Stimulated activated effector memory CD8-positive, alpha-beta T cell treated with anti-CD3 and anti-CD28 coated beads, Interleukin-12 subunit alpha, Interleukin-12 subunit beta, amount 100 ng/mL, for 72 hours (primary cell): ENCODE measurements at regions not wholly inside any gene's neighbourhood (a gene's known extent, or its start where the extent isn't known, plus 50 kb on each side); places are given as distances from the start of the nearest gene placed in this dataset.

Experiments used
- ATAC-seq: fragments of 150-1000 bp; cut with Tn5 transposase; 2 replicates; pipeline ENCODE4 v1.10.0; 2021
- DNase-seq, 2 donors: peaks; one replicate each; pipeline ENCODE4 v3.0.0; 2021 to 2022; ENCODE audit warnings: low spot score in 2 of 2
- H3K27ac Mint-ChIP-seq: one replicate; pipeline ENCODE4 v1.8.0; 2022; ENCODE audit warnings: mild to moderate bottlenecking, mixed read lengths
- H3K36me3 Mint-ChIP-seq: one replicate; pipeline ENCODE4 v1.8.0; 2022; ENCODE audit warnings: mild to moderate bottlenecking, mixed read lengths
- H3K4me1 Mint-ChIP-seq: one replicate; pipeline ENCODE4 v1.8.0; 2022; ENCODE audit warnings: mixed read lengths
- H3K4me3 Mint-ChIP-seq: one replicate; pipeline ENCODE4 v1.8.0; 2022; ENCODE audit warnings: mild to moderate bottlenecking, mixed read lengths
- H3K9me3 Mint-ChIP-seq: one replicate; pipeline ENCODE4 v1.8.0; 2022; ENCODE audit warnings: mixed read lengths

- no peak overlapping the region for H3K27ac Mint-ChIP-seq
- ATAC-seq (no peak), DNase-seq (no peak)
- H3K9me3 Mint-ChIP-seq, result no peaks in the 10 kb centered on the region
- H3K36me3 Mint-ChIP-seq, result no peaks in the 10 kb centered on the region
- no peak overlapping the region for H3K4me3 Mint-ChIP-seq
- H3K4me1 Mint-ChIP-seq, result no peaks in the 10 kb centered on the region
Observed at GRCh38 chr7:45235905-45236304, 78.3 kb downstream of the RAMP3 start.

DNA sequence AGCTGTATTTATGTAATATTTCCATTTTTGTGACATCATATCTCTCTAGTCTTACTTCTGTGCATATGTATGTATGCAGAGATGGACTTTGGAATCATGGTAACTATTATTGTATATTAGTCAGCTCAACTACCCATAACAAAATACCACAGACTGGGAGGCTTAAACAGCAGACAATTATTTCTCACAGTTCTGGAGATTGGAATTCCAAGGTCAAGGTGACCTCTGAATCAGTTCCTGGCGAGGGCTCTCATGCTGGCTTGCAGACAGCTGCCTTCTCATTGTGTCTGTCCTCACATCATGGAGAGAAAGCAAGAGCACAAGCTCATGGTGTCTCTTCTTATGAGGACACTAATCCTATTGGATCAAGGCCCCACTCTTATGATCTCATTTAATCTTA is 79.1 kb downstream of the RAMP3 start:
- Mint-ChIP-seq H3K4me1 (no peaks in the 10 kb centered on the region), H3K4me3 (no peak overlapping the region), H3K36me3 (no peaks in the 10 kb centered on the region), H3K27ac (no peak overlapping the region), H3K9me3 (no peaks in the 10 kb centered on the region)
- no peak for DNase-seq
- ATAC-seq, result no peak

DNA sequence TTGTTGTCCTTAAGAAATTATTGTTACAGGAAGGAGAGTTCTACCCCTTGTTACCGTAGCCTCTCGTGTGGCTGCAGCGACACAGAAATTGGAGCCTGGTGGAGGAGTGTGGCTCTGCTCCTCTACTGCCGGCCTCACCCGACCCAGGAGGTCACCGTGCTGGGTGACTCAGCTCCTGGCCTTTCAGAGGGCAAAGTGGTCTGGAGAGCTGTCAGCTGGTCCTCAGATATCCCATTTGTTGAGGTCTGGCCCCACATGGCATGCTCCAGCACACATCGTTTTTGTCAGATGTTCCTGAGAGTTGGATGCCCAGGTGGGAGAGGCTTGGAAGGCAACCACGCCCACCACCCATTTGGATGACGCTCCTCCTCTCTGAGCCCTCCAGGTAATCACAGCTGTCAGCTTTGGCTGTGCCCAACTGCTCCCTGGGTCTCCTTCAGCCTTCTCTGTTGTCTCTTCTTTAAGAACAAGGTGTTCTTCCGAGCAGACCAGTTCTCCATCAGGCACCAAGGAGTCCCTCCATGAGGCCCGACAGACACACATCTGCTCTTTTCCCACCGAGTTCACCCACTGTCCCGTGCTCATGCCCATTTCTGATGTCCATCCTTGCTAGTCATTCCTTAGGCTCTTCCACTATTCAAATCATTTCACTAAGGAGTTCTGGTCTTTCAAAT is 80.3 kb downstream of the RAMP3 start:
- ATAC-seq (no peak), DNase-seq (no peak)
- H3K27ac Mint-ChIP-seq, result no peak overlapping the region
- H3K4me3 Mint-ChIP-seq, result no peak overlapping the region
- no peaks in the 10 kb centered on the region for H3K4me1 Mint-ChIP-seq
- no peaks in the 10 kb centered on the region for H3K36me3 Mint-ChIP-seq
- no peaks in the 10 kb centered on the region for H3K9me3 Mint-ChIP-seq

DNA sequence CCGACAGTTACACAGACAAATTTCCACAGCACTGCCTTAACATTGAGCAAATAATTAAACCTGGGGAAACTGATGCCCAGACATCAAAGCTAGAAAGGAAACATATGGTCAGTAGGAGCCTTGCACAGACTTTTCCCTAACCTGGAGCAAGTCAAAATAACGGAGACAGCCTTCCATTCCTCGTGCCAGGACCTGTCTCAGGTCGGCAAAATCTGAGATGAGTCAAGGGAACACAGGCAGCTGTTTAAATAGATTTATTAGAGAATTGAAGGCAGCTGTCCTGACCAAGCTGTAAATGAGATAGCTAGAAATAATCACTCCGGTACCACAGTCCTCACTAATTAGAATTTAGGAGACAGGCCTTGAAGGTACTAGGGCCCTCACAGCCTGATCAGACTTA is 81.2 kb downstream of the RAMP3 start:
- H3K9me3 Mint-ChIP-seq, result no peaks in the 10 kb centered on the region
- no peak overlapping the region for H3K4me3 Mint-ChIP-seq
- ATAC-seq, result no peak
- no peaks in the 10 kb centered on the region for H3K36me3 Mint-ChIP-seq
- peak in 1 of 2 donors; percentile 6 for DNase-seq
- no peaks in the 10 kb centered on the region for H3K4me1 Mint-ChIP-seq
- no peak overlapping the region for H3K27ac Mint-ChIP-seq

GRCh38 chr7:45239486-45239885 is 81.9 kb downstream of the RAMP3 start:
- H3K9me3 Mint-ChIP-seq, result no peaks in the 10 kb centered on the region
- H3K27ac Mint-ChIP-seq, result no peak overlapping the region
- ATAC-seq, result no peak
- peak in 1 of 2 donors; percentile 41 for DNase-seq
- no peaks in the 10 kb centered on the region for H3K4me1 Mint-ChIP-seq
- H3K4me3 Mint-ChIP-seq, result no peak overlapping the region
- no peaks in the 10 kb centered on the region for H3K36me3 Mint-ChIP-seq

DNA sequence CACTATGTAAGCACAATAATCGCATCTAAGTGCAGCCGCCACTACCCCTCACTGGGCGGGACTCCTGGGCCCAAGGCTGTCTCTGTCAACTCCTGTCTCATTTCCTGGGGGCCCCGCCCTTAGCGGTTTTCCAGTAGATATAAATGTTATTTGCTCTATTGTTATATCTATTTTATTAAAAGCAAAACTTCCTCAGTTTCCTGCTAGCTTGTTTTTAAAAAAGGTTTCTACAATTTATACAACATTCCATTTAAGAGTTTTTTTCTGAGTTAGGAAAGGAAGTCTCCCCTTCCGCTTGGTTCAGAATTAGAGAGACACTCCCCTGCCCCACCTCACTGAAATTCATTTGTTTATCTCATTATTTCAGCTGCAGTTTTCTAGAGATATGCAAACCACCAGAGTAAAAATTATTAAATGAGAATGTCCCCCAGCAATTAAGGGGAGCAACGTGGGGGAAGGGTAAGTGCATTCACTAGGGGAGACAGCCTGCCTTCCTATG is 82.7 kb downstream of the RAMP3 start:
- no peaks in the 10 kb centered on the region for H3K36me3 Mint-ChIP-seq
- H3K9me3 Mint-ChIP-seq, result no peaks in the 10 kb centered on the region
- no peak overlapping the region for H3K4me3 Mint-ChIP-seq
- no peak overlapping the region for H3K27ac Mint-ChIP-seq
- DNase-seq (peak in 1 of 2 donors; percentile 1), ATAC-seq (no peak)
- H3K4me1 Mint-ChIP-seq, result no peaks in the 10 kb centered on the region

DNA sequence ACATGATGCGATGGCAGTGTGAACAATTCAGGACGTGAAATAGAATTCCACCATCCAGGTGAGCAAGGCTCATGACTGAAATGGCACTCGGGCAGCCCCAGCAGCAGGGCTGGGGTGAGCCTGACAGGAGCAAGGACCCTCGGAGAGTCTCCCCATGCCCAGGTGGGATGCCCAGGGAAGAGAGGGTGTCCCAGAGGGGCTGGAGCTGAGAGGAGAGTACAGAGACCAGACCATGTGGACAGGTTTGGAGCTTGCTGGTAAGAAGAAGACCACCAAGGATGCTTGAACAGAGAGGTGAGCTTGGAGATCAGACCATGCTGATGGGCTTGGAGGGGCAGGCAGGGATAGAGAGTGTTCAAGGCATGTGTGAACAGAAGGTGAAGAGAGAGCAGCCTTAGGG is 83.3 kb downstream of the RAMP3 start:
- H3K9me3 Mint-ChIP-seq, result no peaks in the 10 kb centered on the region
- H3K27ac Mint-ChIP-seq, result no peak overlapping the region
- ATAC-seq (no peak), DNase-seq (peak in 1 of 2 donors; percentile 36)
- no peaks in the 10 kb centered on the region for H3K4me1 Mint-ChIP-seq
- H3K36me3 Mint-ChIP-seq, result no peaks in the 10 kb centered on the region
- H3K4me3 Mint-ChIP-seq, result no peak overlapping the region

DNA sequence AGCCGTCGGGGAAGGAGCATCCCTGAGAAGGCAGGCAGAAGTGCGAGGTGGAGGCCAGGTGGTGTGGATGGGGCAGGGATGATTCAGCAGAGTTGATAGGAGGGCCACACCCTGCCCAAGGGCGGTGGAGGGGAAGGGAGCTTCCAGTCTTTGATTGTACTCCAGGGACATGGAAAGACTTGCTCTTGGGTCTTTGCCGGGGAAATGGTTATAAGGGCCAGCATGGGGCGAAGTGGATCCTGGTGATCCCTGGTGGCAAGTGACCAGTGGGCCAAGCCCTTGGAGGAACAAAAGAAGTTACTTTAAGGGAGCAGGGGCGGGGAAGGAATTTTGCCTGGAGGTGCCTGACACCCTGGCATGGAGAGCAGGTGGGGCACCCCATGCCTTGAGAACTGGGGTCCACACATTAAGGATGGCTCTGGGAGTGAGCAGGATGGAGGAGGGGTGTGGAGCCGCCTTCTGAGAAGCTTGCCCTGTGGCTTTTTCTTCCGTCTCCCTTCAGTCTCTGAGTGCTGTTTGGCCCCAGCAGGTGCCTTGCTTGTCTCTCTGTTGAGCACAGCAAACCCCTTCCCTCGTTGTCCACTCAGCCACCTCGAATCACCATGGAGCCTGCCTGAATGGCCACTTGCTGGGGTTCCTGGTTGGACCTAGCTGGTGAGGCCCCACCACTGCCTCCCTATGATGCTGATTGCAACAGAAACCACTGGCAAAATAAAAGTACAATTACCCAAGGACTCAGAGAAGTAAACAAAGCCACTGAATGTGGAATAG is 83.9 kb downstream of the RAMP3 start:
- no peaks in the 10 kb centered on the region for H3K9me3 Mint-ChIP-seq
- H3K36me3 Mint-ChIP-seq, result no peaks in the 10 kb centered on the region
- no peak for ATAC-seq
- H3K27ac Mint-ChIP-seq, result no peak overlapping the region
- no peak overlapping the region for H3K4me3 Mint-ChIP-seq
- H3K4me1 Mint-ChIP-seq, result no peaks in the 10 kb centered on the region
- DNase-seq, result peak in 1 of 2 donors; percentile 43

GRCh38 chr7:45242261-45242660 is 84.7 kb downstream of the RAMP3 start:
- Mint-ChIP-seq H3K4me3 (no peak overlapping the region), H3K36me3 (no peaks in the 10 kb centered on the region), H3K9me3 (peaks cover 3% of the 10 kb centered on the region), H3K4me1 (no peaks in the 10 kb centered on the region), H3K27ac (no peak overlapping the region)
- DNase-seq (peak in 1 of 2 donors; percentile 29), ATAC-seq (no peak)

DNA sequence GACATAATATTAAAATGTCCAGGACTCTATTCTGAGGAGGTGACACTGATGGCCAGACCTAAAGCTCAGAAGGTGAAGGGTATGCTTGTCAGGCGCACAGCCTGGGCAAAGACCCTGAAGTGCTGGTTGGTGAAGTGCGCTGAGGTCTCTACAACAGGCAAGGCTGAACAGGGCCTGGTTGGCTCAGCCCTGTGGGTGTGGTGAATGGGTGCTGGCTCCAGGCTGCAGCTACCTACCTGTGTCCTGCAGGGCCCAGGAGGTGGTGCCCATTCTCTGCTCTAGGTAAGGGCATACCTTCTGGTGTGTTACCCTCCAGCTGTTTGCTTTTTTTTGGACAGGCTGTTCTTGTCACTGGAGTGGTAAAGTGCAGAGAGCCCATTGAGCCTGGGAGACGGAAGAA is 85.1 kb downstream of the RAMP3 start:
- Mint-ChIP-seq H3K9me3 (peaks cover 5% of the 10 kb centered on the region), H3K27ac (no peak overlapping the region), H3K36me3 (no peaks in the 10 kb centered on the region), H3K4me3 (no peak overlapping the region), H3K4me1 (no peaks in the 10 kb centered on the region)
- DNase-seq (peak in 1 of 2 donors; percentile 26), ATAC-seq (no peak)

- H3K36me3 Mint-ChIP-seq, result no peaks in the 10 kb centered on the region
Observed at GRCh38 chr7:45244981-45245380, 87.4 kb downstream of the RAMP3 start.

DNA sequence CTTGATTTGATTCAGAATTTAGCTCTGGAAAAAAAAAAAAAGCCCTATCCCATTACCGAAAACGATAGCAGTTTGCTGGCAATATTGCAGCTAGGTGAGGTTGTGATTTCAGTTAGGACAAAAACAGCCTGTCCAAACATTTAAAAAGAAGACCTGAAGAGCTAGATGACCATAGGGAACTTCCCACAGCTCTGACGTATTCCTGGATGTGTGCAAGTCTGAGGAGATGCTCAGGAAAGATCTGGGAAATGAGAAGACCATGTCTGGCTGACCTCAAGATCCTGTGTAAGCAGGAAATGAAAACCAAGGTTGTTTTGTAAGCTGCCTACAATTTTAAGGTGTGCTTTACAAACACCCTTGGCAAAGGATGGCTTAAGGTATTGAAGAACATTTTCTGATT is 88.7 kb downstream of the RAMP3 start:
- DNase-seq, result no peak
- ATAC-seq, result no peak
- no peaks in the 10 kb centered on the region for H3K36me3 Mint-ChIP-seq
- H3K9me3 Mint-ChIP-seq, result peaks cover 5% of the 10 kb centered on the region
- no peak overlapping the region for H3K4me3 Mint-ChIP-seq
- H3K27ac Mint-ChIP-seq, result no peak overlapping the region
- no peaks in the 10 kb centered on the region for H3K4me1 Mint-ChIP-seq

More at GRCh38 chr7:45244981-45245380, 87.4 kb downstream of the RAMP3 start:
- Mint-ChIP-seq H3K4me1 (no peaks in the 10 kb centered on the region), H3K9me3 (peaks cover 5% of the 10 kb centered on the region), H3K4me3 (no peak overlapping the region), H3K27ac (no peak overlapping the region)
- no peak for ATAC-seq
- no peak for DNase-seq

DNA sequence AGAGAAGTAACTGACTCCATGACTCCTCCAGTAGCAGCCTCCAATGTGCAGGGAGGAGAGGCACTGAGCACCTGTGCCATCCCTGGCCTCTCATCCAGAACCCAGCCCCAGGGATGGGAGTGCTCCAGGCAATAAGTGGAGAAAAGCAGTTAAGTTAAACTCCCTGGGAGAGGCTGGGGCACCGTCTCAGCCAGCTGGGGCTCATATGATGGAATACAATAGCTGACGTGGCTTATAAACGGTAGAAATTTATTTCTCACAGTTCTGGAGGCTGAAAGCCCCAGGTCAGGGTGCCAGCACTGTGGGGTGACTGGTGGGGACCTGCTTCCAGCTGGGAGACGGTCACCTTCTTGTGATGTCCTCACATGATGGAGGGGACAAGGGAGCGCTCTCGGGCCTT is 94.7 kb downstream of the RAMP3 start:
- no peak overlapping the region for H3K4me3 Mint-ChIP-seq

GRCh38 chr7:45252857-45253256 is 95.3 kb downstream of the RAMP3 start:
- H3K9me3 Mint-ChIP-seq, result no peaks in the 10 kb centered on the region
- no peak for ATAC-seq
- no peaks in the 10 kb centered on the region for H3K36me3 Mint-ChIP-seq
- no peaks in the 10 kb centered on the region for H3K4me1 Mint-ChIP-seq
- peak in 1 of 2 donors; percentile 41 for DNase-seq
- no peak overlapping the region for H3K27ac Mint-ChIP-seq
- H3K4me3 Mint-ChIP-seq, result no peak overlapping the region

More for the DNA sequence above, 94.7 kb downstream of the RAMP3 start:
- Mint-ChIP-seq H3K27ac (no peak overlapping the region), H3K9me3 (peaks cover 2% of the 10 kb centered on the region), H3K4me1 (no peaks in the 10 kb centered on the region), H3K36me3 (no peaks in the 10 kb centered on the region)
- DNase-seq (peak in 1 of 2 donors; percentile 44), ATAC-seq (no peak)

DNA sequence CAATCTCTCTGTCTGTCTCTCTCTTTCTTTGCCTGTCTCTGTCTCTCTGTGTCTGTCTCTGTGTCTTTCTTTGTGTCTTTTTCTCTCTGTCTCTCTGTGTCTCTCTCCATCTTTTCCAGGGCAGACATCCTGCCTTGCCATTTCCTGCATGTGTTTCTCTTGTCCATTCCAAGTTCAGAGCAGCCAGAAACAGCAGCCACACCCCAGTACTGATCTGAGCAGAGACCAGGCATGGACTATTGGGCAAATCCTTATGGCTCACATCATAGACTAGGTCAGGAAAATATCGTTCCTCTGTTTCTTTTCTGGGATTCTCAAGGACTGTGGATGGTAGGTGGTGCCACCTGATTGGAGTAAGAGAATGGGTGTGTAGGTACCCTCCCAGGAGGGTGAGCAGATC is 95.8 kb downstream of the RAMP3 start:
- no peak overlapping the region for H3K27ac Mint-ChIP-seq
- no peaks in the 10 kb centered on the region for H3K36me3 Mint-ChIP-seq
- no peaks in the 10 kb centered on the region for H3K4me1 Mint-ChIP-seq
- no peak overlapping the region for H3K4me3 Mint-ChIP-seq
- no peaks in the 10 kb centered on the region for H3K9me3 Mint-ChIP-seq
- ATAC-seq (no peak), DNase-seq (no peak)

GRCh38 chr7:45255187-45255586 is 97.6 kb downstream of the RAMP3 start:
- peak in 1 of 2 donors; percentile 26 for DNase-seq
- Mint-ChIP-seq H3K4me1 (no peaks in the 10 kb centered on the region), H3K4me3 (no peak overlapping the region), H3K9me3 (no peaks in the 10 kb centered on the region), H3K36me3 (no peaks in the 10 kb centered on the region), H3K27ac (no peak overlapping the region)
- ATAC-seq, result no peak
